Karpas-422 (cell line): ENCODE measurements at regions not wholly inside any gene's neighbourhood (a gene's known extent, or its start where the extent isn't known, plus 50 kb on each side); places are given as distances from the start of the nearest gene placed in this dataset.

Experiments used
- DNase-seq: peaks from one replicate; pipeline ENCODE4 v3.0.0-alpha.2; 2015
- H2AFZ ChIP-seq: fragments of 200-600 bp; sonication (generic); 2 replicates; pipeline ENCODE4 v1.6.1; 2014; ENCODE audit warnings: antibody characterized with exemption, low read length, mixed read lengths
- H3K27ac ChIP-seq: fragments of 200-600 bp; sonication (generic); 2 replicates; pipeline ENCODE4 v1.5.1; 2014; ENCODE audit warnings: mild to moderate bottlenecking, low read length, moderate library complexity
- H3K27me3 ChIP-seq: fragments of 200-600 bp; sonication (generic); 2 replicates; pipeline ENCODE4 v1.6.1; 2014; ENCODE audit warnings: low read length, mixed read lengths
- H3K36me3 ChIP-seq: fragments of 200-600 bp; sonication (generic); 2 replicates; pipeline ENCODE4 v1.6.1; 2014; ENCODE audit warnings: low read length, mixed read lengths; ENCODE audit not compliant: insufficient read depth
- H3K4me1 ChIP-seq: fragments of 200-600 bp; sonication (generic); 2 replicates; pipeline ENCODE4 v1.6.1; 2014; ENCODE audit warnings: mild to moderate bottlenecking, low read length, mixed read lengths
- H3K4me2 ChIP-seq: fragments of 200-600 bp; sonication (generic); 2 replicates; pipeline ENCODE4 v1.6.1; 2014; ENCODE audit warnings: low read length, low read depth, mild to moderate bottlenecking; ENCODE audit not compliant: poor library complexity, severe bottlenecking
- H3K4me3 ChIP-seq: fragments of 200-600 bp; sonication (generic); 2 replicates; pipeline ENCODE4 v1.5.1; 2014; ENCODE audit warnings: mild to moderate bottlenecking, antibody characterized with exemption, low read length, mixed read lengths
- H3K79me2 ChIP-seq: fragments of 200-600 bp; sonication (generic); 2 replicates; pipeline ENCODE4 v1.6.1; 2014; ENCODE audit warnings: mild to moderate bottlenecking, low read length, mixed read lengths
- H3K9ac ChIP-seq: fragments of 200-600 bp; sonication (generic); 2 replicates; pipeline ENCODE4 v1.6.0; 2014; ENCODE audit warnings: low read length
- H3K9me2 ChIP-seq: fragments of 200-600 bp; sonication (generic), shearing (Covaris generic); replicated peaks from 2 replicates; pipeline ENCODE4 v1.6.0; 2014; ENCODE audit warnings: mild to moderate bottlenecking, low read length, moderate library complexity; ENCODE audit not compliant: insufficient read depth
- H3K9me3 ChIP-seq: fragments of 300-700, 200-600 bp; sonication (generic); 2 replicates; pipeline ENCODE4 v1.6.1; 2014; ENCODE audit warnings: low read length, mixed read lengths
- H4K20me1 ChIP-seq: fragments of 200-600 bp; sonication (generic); 2 replicates; pipeline ENCODE4 v1.6.1; 2014; ENCODE audit warnings: mild to moderate bottlenecking, antibody characterized with exemption, low read length, low read depth; ENCODE audit not compliant: insufficient read depth

GRCh38 chr18:66210875-66211274 lies 393.0 kb downstream of the CDH19 start:
- H3K9ac ChIP-seq, result no peak overlapping the region
- peaks cover 52% of the 10 kb centered on the region for H3K9me3 ChIP-seq
- H3K4me2 ChIP-seq, result no peak overlapping the region
- H3K9me2 ChIP-seq, result no peaks in the 10 kb centered on the region
- H3K36me3 ChIP-seq, result no peaks in the 10 kb centered on the region
- no peak overlapping the region for H3K4me3 ChIP-seq
- H3K27ac ChIP-seq, result no peak overlapping the region
- no peaks in the 10 kb centered on the region for H3K27me3 ChIP-seq
- H3K79me2 ChIP-seq, result no peaks in the 10 kb centered on the region
- DNase-seq, result no peak
- H3K4me1 ChIP-seq, result no peaks in the 10 kb centered on the region
- H4K20me1 ChIP-seq, result no peaks in the 10 kb centered on the region
- H2AFZ ChIP-seq, result no peak overlapping the region

GRCh38 chr18:66209656-66210055 lies 394.2 kb downstream of the CDH19 start:
- H3K9me3 ChIP-seq, result peaks cover 53% of the 10 kb centered on the region
- H2AFZ ChIP-seq, result no peak overlapping the region

GRCh38 chr18:66196805-66197204 lies 407.1 kb downstream of the CDH19 start:
- no peaks in the 10 kb centered on the region for H3K4me1 ChIP-seq

More at GRCh38 chr18:66209656-66210055, 394.2 kb downstream of the CDH19 start:
- no peaks in the 10 kb centered on the region for H3K9me2 ChIP-seq
- H3K27ac ChIP-seq, result no peak overlapping the region
- H3K9ac ChIP-seq, result no peak overlapping the region
- no peaks in the 10 kb centered on the region for H4K20me1 ChIP-seq
- no peaks in the 10 kb centered on the region for H3K27me3 ChIP-seq
- DNase-seq, result no peak
- H3K4me2 ChIP-seq, result no peak overlapping the region
- no peaks in the 10 kb centered on the region for H3K79me2 ChIP-seq
- H3K4me3 ChIP-seq, result no peak overlapping the region
- no peaks in the 10 kb centered on the region for H3K4me1 ChIP-seq
- no peaks in the 10 kb centered on the region for H3K36me3 ChIP-seq

GRCh38 chr18:66193938-66194337 lies 410.0 kb downstream of the CDH19 start:
- Histone ChIP-seq H3K4me1 (no peaks in the 10 kb centered on the region), H3K4me2 (no peak overlapping the region), H3K9ac (no peak overlapping the region), H3K9me2 (no peaks in the 10 kb centered on the region), H3K4me3 (no peak overlapping the region), H4K20me1 (no peaks in the 10 kb centered on the region), H3K9me3 (peaks cover 39% of the 10 kb centered on the region), H2AFZ (no peak overlapping the region), H3K36me3 (no peaks in the 10 kb centered on the region), H3K27ac (no peak overlapping the region), H3K79me2 (no peaks in the 10 kb centered on the region), H3K27me3 (no peaks in the 10 kb centered on the region)
- no peak for DNase-seq

More at GRCh38 chr18:66196805-66197204, 407.1 kb downstream of the CDH19 start:
- Histone ChIP-seq H3K27me3 (no peaks in the 10 kb centered on the region), H3K36me3 (no peaks in the 10 kb centered on the region), H3K4me2 (no peak overlapping the region), H3K9me3 (peaks cover 39% of the 10 kb centered on the region), H3K27ac (no peak overlapping the region), H2AFZ (no peak overlapping the region), H4K20me1 (no peaks in the 10 kb centered on the region), H3K4me3 (no peak overlapping the region), H3K9me2 (no peaks in the 10 kb centered on the region), H3K79me2 (no peaks in the 10 kb centered on the region), H3K9ac (no peak overlapping the region)
- DNase-seq, result no peak

- DNase-seq, result no peak
- Histone ChIP-seq H3K4me2 (no peak overlapping the region), H3K79me2 (no peaks in the 10 kb centered on the region), H2AFZ (no peak overlapping the region), H3K9me2 (no peaks in the 10 kb centered on the region), H3K36me3 (no peaks in the 10 kb centered on the region), H3K4me1 (no peaks in the 10 kb centered on the region), H3K27ac (no peak overlapping the region), H3K4me3 (no peak overlapping the region), H4K20me1 (no peaks in the 10 kb centered on the region), H3K27me3 (no peaks in the 10 kb centered on the region), H3K9me3 (peaks cover 40% of the 10 kb centered on the region), H3K9ac (no peak overlapping the region)
These were observed 410.5 kb downstream of the CDH19 start for GRCh38 chr18:66193394-66193793.

GRCh38 chr18:66168685-66169235 lies 417.9 kb downstream of the CDH7 start:
- no peak overlapping the region for H3K4me2 ChIP-seq
- no peaks in the 10 kb centered on the region for H3K79me2 ChIP-seq
- no peak overlapping the region for H2AFZ ChIP-seq
- H3K27me3 ChIP-seq, result no peaks in the 10 kb centered on the region
- DNase-seq, result no peak
- H3K4me1 ChIP-seq, result no peaks in the 10 kb centered on the region
- H4K20me1 ChIP-seq, result no peaks in the 10 kb centered on the region
- peaks cover 47% of the 10 kb centered on the region for H3K9me3 ChIP-seq
- no peak overlapping the region for H3K4me3 ChIP-seq
- no peaks in the 10 kb centered on the region for H3K9me2 ChIP-seq
- no peak overlapping the region for H3K9ac ChIP-seq
- H3K27ac ChIP-seq, result no peak overlapping the region
- no peaks in the 10 kb centered on the region for H3K36me3 ChIP-seq

- Histone ChIP-seq H2AFZ (no peak overlapping the region), H3K9me2 (no peaks in the 10 kb centered on the region), H3K4me2 (no peak overlapping the region), H3K36me3 (no peaks in the 10 kb centered on the region), H3K4me1 (no peaks in the 10 kb centered on the region), H3K4me3 (no peak overlapping the region), H3K9ac (no peak overlapping the region), H4K20me1 (no peaks in the 10 kb centered on the region), H3K9me3 (peaks cover 44% of the 10 kb centered on the region), H3K27ac (no peak overlapping the region), H3K79me2 (no peaks in the 10 kb centered on the region), H3K27me3 (no peaks in the 10 kb centered on the region)
- no peak for DNase-seq
These were observed 417.2 kb downstream of the CDH7 start for GRCh38 chr18:66167829-66168684.

GRCh38 chr18:66160007-66160406 lies 409.2 kb downstream of the CDH7 start:
- peaks cover 45% of the 10 kb centered on the region for H3K9me3 ChIP-seq
- no peak for DNase-seq
- H3K4me2 ChIP-seq, result no peak overlapping the region
- no peak overlapping the region for H3K27ac ChIP-seq
- no peak overlapping the region for H3K9ac ChIP-seq
- H3K9me2 ChIP-seq, result no peaks in the 10 kb centered on the region
- H4K20me1 ChIP-seq, result no peaks in the 10 kb centered on the region
- no peaks in the 10 kb centered on the region for H3K36me3 ChIP-seq
- no peaks in the 10 kb centered on the region for H3K4me1 ChIP-seq
- H3K4me3 ChIP-seq, result no peak overlapping the region
- no peaks in the 10 kb centered on the region for H3K79me2 ChIP-seq
- H3K27me3 ChIP-seq, result no peaks in the 10 kb centered on the region
- no peak overlapping the region for H2AFZ ChIP-seq
